ENCODE measurements at regions not wholly inside any gene's neighbourhood (a gene's known extent, or its start where the extent isn't known, plus 50 kb on each side); places are given as distances from the start of the nearest gene placed in this dataset.

- DNase-seq, result no peak
These were observed 409.9 kb upstream of the MARCKS start for GRCh38 chr6:113447088-113447831.

GRCh38 chr6:113449051-113449450 is 408.1 kb upstream of the MARCKS start:
- no peak for DNase-seq

- no peak for DNase-seq
These were observed 407.1 kb upstream of the MARCKS start for GRCh38 chr6:113450061-113450465.

- DNase-seq, result no peak
These were observed 406.1 kb upstream of the MARCKS start for GRCh38 chr6:113451049-113451448.

GRCh38 chr6:113457198-113457597 is 399.9 kb upstream of the MARCKS start:
- DNase-seq, result no peak

GRCh38 chr6:113457751-113458150 is 399.4 kb upstream of the MARCKS start:
- DNase-seq, result no peak

- no peak for DNase-seq
These were observed 398.7 kb upstream of the MARCKS start for GRCh38 chr6:113458368-113459010.

GRCh38 chr6:113461153-113461932 is 395.8 kb upstream of the MARCKS start:
- DNase-seq, result no peak

GRCh38 chr6:113464536-113464935 is 392.6 kb upstream of the MARCKS start:
- DNase-seq, result no peak

GRCh38 chr6:113464960-113465359 is 392.2 kb upstream of the MARCKS start:
- DNase-seq, result no peak

- DNase-seq, result no peak
These were observed 390.6 kb upstream of the MARCKS start for GRCh38 chr6:113466526-113466925.

- DNase-seq, result no peak
These were observed 381.8 kb upstream of the MARCKS start for GRCh38 chr6:113475392-113475791.

GRCh38 chr6:113476937-113477839 is 380.0 kb upstream of the MARCKS start:
- no peak for DNase-seq

- no peak for DNase-seq
These were observed 376.5 kb upstream of the MARCKS start for GRCh38 chr6:113480616-113481015.

GRCh38 chr6:113481458-113481857 is 375.7 kb upstream of the MARCKS start:
- DNase-seq, result no peak

GRCh38 chr6:113481910-113482309 is 375.2 kb upstream of the MARCKS start:
- no peak for DNase-seq

GRCh38 chr6:113482771-113483170 is 374.4 kb upstream of the MARCKS start:
- DNase-seq, result no peak

- DNase-seq, result no peak
These were observed 370.9 kb upstream of the MARCKS start for GRCh38 chr6:113486199-113486598.

- no peak for DNase-seq
These were observed 369.6 kb upstream of the MARCKS start for GRCh38 chr6:113487489-113488058.

- no peak for DNase-seq
These were observed 369.1 kb upstream of the MARCKS start for GRCh38 chr6:113488061-113488460.

GRCh38 chr6:113488812-113489685 is 368.1 kb upstream of the MARCKS start:
- no peak for DNase-seq
